ENCODE measurements at regions not wholly inside any gene's neighbourhood (a gene's known extent, or its start where the extent isn't known, plus 50 kb on each side); places are given as distances from the start of the nearest gene placed in this dataset.

GRCh38 chr4:12875640-12876243 is 608.4 kb downstream of the RAB28 start (continued):
- TF ChIP-seq PBX3 (IDR thresholded peaks at IDR 0.05) (no peak), FOSL2 (IDR thresholded peaks at IDR 0.05; ENCODE audit: borderline replicate concordance, low read depth) (no peak), USF1 (IDR thresholded peaks at IDR 0.05; ENCODE audit: borderline replicate concordance, low read depth) (no peak), GATA2 (CRISPR knock-in tag; IDR thresholded peaks at IDR 0.05) (no peak), TEAD4 (IDR thresholded peaks at IDR 0.05; ENCODE audit: borderline replicate concordance, insufficient read depth) (no peak), TAF1 (IDR thresholded peaks at IDR 0.05; ENCODE audit: borderline replicate concordance, low read depth, low read length) (no peak), MAX (IDR thresholded peaks at IDR 0.05; ENCODE audit: low read depth) (no peak), ELF1 (IDR thresholded peaks at IDR 0.05) (no peak)

GRCh38 chr4:12873351-12873750 is 610.8 kb downstream of the RAB28 start:
- no peak for TF ChIP-seq TEAD4 (IDR thresholded peaks at IDR 0.05; ENCODE audit: borderline replicate concordance, insufficient read depth)
- TF ChIP-seq REST (IDR thresholded peaks at IDR 0.05; ENCODE audit: low read depth, low read length), result no peak
- TF ChIP-seq FOXM1 (IDR thresholded peaks at IDR 0.05; ENCODE audit: low read depth), result no peak
- TF ChIP-seq SIN3A (IDR thresholded peaks at IDR 0.05; ENCODE audit: borderline replicate concordance, low read depth, low read length), result no peak
- Histone ChIP-seq H3K4me1 (ENCODE audit: control insufficient read depth in 1 of 2, insufficient read depth in 2 of 2, low read depth in 1 of 2, low read length in 1 of 2) (no peaks in the 10 kb centered on the region), H3K36me3 (replicated peaks in 1 of 2; ENCODE audit: control insufficient read depth in 1 of 2, insufficient read depth in 2 of 2, low read length in 1 of 2) (no peaks in the 10 kb centered on the region), H3K27me3 (ENCODE audit: insufficient read depth) (no peaks in the 10 kb centered on the region), H3K27ac (ENCODE audit: low read depth in 2 of 2, low read length in 1 of 2) (no peak overlapping the region), H3K4me2 (no peak overlapping the region), H3K4me3 (ENCODE audit: low read depth in 2 of 2, low read length in 1 of 2) (no peak overlapping the region), H3K79me2 (ENCODE audit: insufficient read depth) (no peaks in the 10 kb centered on the region), H3K9me3 (no peaks in the 10 kb centered on the region), H3F3A (replicated peaks; ENCODE audit: insufficient read depth) (no peaks in the 10 kb centered on the region), H2AFZ (ENCODE audit: low read depth) (no peak overlapping the region), H3K9me2 (no peaks in the 10 kb centered on the region), H4K20me1 (ENCODE audit: insufficient read depth) (no peaks in the 10 kb centered on the region), H3K9ac (no peak overlapping the region)
- ChIA-PET CTCF (no interaction called here), POLR2A (no interaction called here)
- 5% methylated on average over 2 of the region's 2 CpGs for WGBS (ENCODE audit: low lambda C conversion rate)
- DNase-seq, result no peak
